ENCODE measurements at regions not wholly inside any gene's neighbourhood (a gene's known extent, or its start where the extent isn't known, plus 50 kb on each side); places are given as distances from the start of the nearest gene placed in this dataset.

GRCh38 chr6:11393713-11394627 is 143.6 kb upstream of the TMEM170B start:
- TF ChIP-seq, protein P1, sequence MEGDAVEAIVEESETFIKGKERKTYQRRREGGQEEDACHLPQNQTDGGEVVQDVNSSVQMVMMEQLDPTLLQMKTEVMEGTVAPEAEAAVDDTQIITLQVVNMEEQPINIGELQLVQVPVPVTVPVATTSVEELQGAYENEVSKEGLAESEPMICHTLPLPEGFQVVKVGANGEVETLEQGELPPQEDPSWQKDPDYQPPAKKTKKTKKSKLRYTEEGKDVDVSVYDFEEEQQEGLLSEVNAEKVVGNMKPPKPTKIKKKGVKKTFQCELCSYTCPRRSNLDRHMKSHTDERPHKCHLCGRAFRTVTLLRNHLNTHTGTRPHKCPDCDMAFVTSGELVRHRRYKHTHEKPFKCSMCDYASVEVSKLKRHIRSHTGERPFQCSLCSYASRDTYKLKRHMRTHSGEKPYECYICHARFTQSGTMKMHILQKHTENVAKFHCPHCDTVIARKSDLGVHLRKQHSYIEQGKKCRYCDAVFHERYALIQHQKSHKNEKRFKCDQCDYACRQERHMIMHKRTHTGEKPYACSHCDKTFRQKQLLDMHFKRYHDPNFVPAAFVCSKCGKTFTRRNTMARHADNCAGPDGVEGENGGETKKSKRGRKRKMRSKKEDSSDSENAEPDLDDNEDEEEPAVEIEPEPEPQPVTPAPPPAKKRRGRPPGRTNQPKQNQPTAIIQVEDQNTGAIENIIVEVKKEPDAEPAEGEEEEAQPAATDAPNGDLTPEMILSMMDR (IDR thresholded peaks at IDR 0.05; ENCODE audit: low read length) = no peak
- TF ChIP-seq EZH2 (IDR thresholded peaks at IDR 0.05; ENCODE audit: borderline replicate concordance, low read length) = no peak
